Erythroblast (primary cell): ENCODE measurements at regions not wholly inside any gene's neighbourhood (a gene's known extent, or its start where the extent isn't known, plus 50 kb on each side); places are given as distances from the start of the nearest gene placed in this dataset.

Source experiments
- GATA1 ChIP-seq: IDR thresholded peaks from 2 replicates; pipeline ENCODE4 v1.6.1; 2011; ENCODE audit warnings: low read depth, mild to moderate bottlenecking, control low read depth, low read length, moderate library complexity
- POLR2A ChIP-seq: IDR thresholded peaks from 2 replicates; pipeline ENCODE4 v1.6.1; 2011; ENCODE audit warnings: mild to moderate bottlenecking, low read length

GRCh38 chr3:86788371-86788770 lies 202.6 kb downstream of the VGLL3 start:
- TF ChIP-seq POLR2A = no peak
- no peak for TF ChIP-seq GATA1
